ENCODE measurements at regions not wholly inside any gene's neighbourhood (a gene's known extent, or its start where the extent isn't known, plus 50 kb on each side); places are given as distances from the start of the nearest gene placed in this dataset.

DNA sequence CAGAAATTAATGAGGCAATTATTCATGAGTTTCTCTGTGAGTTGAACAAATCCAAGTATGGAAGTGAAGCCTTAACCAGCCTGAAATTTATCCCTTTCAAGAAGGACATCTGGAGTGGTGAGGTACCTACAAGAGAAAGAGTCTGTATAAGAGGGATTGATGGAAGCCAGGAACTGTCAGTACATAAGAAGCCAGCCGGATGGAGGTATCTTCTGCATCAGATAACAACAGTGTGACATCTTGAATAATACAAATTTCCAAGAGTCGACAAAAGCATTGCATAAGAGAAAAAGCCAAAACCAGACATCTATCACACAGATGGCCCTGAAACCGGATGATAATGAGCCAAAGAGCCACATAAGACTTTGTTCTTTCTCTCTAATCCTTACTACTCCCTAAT is 781.2 kb downstream of the FLRT2 start:
- TF ChIP-seq, protein P1, sequence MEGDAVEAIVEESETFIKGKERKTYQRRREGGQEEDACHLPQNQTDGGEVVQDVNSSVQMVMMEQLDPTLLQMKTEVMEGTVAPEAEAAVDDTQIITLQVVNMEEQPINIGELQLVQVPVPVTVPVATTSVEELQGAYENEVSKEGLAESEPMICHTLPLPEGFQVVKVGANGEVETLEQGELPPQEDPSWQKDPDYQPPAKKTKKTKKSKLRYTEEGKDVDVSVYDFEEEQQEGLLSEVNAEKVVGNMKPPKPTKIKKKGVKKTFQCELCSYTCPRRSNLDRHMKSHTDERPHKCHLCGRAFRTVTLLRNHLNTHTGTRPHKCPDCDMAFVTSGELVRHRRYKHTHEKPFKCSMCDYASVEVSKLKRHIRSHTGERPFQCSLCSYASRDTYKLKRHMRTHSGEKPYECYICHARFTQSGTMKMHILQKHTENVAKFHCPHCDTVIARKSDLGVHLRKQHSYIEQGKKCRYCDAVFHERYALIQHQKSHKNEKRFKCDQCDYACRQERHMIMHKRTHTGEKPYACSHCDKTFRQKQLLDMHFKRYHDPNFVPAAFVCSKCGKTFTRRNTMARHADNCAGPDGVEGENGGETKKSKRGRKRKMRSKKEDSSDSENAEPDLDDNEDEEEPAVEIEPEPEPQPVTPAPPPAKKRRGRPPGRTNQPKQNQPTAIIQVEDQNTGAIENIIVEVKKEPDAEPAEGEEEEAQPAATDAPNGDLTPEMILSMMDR (IDR thresholded peaks at IDR 0.05; ENCODE audit: insufficient read depth, low read depth, low read length), result no peak
- no peak for TF ChIP-seq EZH2 (IDR thresholded peaks at IDR 0.05; ENCODE audit: insufficient read depth, low read length)
